ENCODE measurements at regions not wholly inside any gene's neighbourhood (a gene's known extent, or its start where the extent isn't known, plus 50 kb on each side); places are given as distances from the start of the nearest gene placed in this dataset.

DNA sequence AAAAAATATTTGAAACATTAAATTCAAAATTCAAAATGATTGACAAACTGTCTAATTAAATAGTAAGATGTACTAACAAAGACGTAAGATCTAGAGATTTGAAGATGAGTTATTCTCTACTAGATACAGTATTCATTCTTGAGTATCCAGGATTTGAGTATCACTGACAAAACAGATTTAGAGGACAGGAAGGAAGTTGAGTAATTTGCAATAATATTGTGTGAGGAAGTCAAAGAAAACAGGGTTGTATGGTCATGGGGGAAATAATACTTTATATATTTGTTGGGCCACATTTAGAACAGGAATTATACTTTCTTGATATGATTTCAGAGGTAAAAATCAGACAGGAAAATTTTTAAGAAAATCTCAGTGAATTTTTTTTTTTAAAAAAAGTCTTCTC, 393.1 kb upstream of the CDIN1 start:
- H2AFZ ChIP-seq (replicated peaks; ENCODE audit: low read length, poor library complexity) = no peak overlapping the region
- BruUV-seq (replicated peaks) = no TSS peak
- H3K9me3 ChIP-seq (ENCODE audit: control insufficient read depth, insufficient read depth, low read length) = no peaks in the 10 kb centered on the region

More for the DNA sequence above, 393.1 kb upstream of the CDIN1 start:
- Histone ChIP-seq H4K8ac (ENCODE audit: low read depth in 2 of 2, low read length in 2 of 2) (no peak overlapping the region), H4K5ac (ENCODE audit: low read depth, low read length) (no peak overlapping the region), H3K4me1 (ENCODE audit: control insufficient read depth, insufficient read depth, low read length) (peaks cover 2% of the 10 kb centered on the region), H3K36me3 (ENCODE audit: control insufficient read depth, insufficient read depth, low read length) (no peaks in the 10 kb centered on the region), H4K91ac (ENCODE audit: insufficient read depth, low read depth, low read length) (no peak overlapping the region), H3K9me1 (ENCODE audit: insufficient read depth, low read length) (no peaks in the 10 kb centered on the region), H3K56ac (ENCODE audit: extremely low read depth, insufficient read depth, low read length) (no peak overlapping the region), H3K23ac (ENCODE audit: low read depth, low read length) (no peak overlapping the region), H2AK5ac (ENCODE audit: low read depth, low read length) (no peak overlapping the region), H3K9ac (ENCODE audit: low read depth, low read length) (no peak overlapping the region), H2AK9ac (replicated peaks; ENCODE audit: low read depth, low read length, poor library complexity) (no peak overlapping the region), H3K4ac (ENCODE audit: low read depth, low read length) (no peak overlapping the region), H2BK5ac (ENCODE audit: low read depth, low read length, poor library complexity, severe bottlenecking) (no peak overlapping the region), H3K14ac (replicated peaks; ENCODE audit: low read depth, low read length) (no peak overlapping the region), H3K79me1 (ENCODE audit: low read depth in 1 of 2, low read length in 2 of 2) (no peaks in the 10 kb centered on the region), H4K20me1 (ENCODE audit: insufficient read depth, low read length) (no peaks in the 10 kb centered on the region), H3K27ac (ENCODE audit: insufficient read depth, low read length) (no peak overlapping the region), H3K27me3 (ENCODE audit: control insufficient read depth, insufficient read depth, low read length) (no peaks in the 10 kb centered on the region), H3K4me2 (ENCODE audit: low read depth, low read length) (no peak overlapping the region), H3K18ac (ENCODE audit: low read depth, low read length) (no peak overlapping the region), H2BK20ac (ENCODE audit: low read depth, low read length) (no peak overlapping the region), H2BK120ac (ENCODE audit: low read depth, low read length) (no peak overlapping the region), H2BK15ac (ENCODE audit: low read depth, low read length) (no peak overlapping the region), H3K4me3 (ENCODE audit: insufficient read depth, low read depth, low read length) (no peak overlapping the region)
- ChIA-PET CTCF (no interaction called here), POLR2A (ENCODE audit: unreplicated experiment) (no interaction called here)
- TF ChIP-seq MAFK (IDR thresholded peaks at IDR 0.05; ENCODE audit: low read depth, low read length) = no peak
- ATAC-seq (ENCODE audit: low read depth) = no peak
- no peak for DNase-seq
- in situ Hi-C loops (cut with MboI; ENCODE audit: low sequenced_read_pairs) (no loop called here), dilution Hi-C loops (cut with HindIII; ENCODE audit: low sequenced_read_pairs, unreplicated experiment) (no loop called here), intact Hi-C loops (cut with micrococcal nuclease) (no loop called here)
- no CpG with 5 or more reads among the region's 1 CpG for whole genome bisulfite sequencing, 2 experiments (ENCODE audit: extremely low coverage in 2 of 2, insufficient read length in 1 of 2)

Data from IMR-90 (cell line).